NCI-H460 (cell line): ENCODE measurements at regions not wholly inside any gene's neighbourhood (a gene's known extent, or its start where the extent isn't known, plus 50 kb on each side); places are given as distances from the start of the nearest gene placed in this dataset.

Experiments used
- DNase-seq: peaks from one replicate; pipeline ENCODE4 v3.0.0-alpha.2; 2016; ENCODE audit warnings: low read depth; ENCODE audit errors: extremely low read depth

GRCh38 chr13:63586467-63586866, 2170.8 kb upstream of the PCDH20 start:
- no peak for DNase-seq

DNA sequence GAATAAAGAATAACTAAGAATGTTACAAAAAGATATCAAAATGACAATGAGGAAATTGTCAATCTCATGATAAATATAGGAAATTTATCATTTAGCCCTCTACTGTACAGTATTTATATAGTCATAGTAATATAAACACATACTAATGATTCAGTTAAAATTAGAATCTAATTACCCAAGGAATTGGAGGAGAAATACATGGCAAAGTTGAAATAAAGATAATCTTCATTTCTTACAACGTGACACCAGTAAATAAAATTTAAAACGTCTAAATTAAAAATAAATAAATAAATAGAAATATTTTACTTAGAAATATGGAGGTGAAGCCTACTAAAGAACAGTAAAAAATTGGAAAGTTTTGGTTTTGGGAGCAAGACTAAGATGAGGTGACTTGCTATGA, 2163.1 kb upstream of the PCDH20 start:
- DNase-seq, result no peak

- no peak for DNase-seq
Measured at GRCh38 chr13:63567031-63567430, 2151.4 kb upstream of the PCDH20 start.

DNA sequence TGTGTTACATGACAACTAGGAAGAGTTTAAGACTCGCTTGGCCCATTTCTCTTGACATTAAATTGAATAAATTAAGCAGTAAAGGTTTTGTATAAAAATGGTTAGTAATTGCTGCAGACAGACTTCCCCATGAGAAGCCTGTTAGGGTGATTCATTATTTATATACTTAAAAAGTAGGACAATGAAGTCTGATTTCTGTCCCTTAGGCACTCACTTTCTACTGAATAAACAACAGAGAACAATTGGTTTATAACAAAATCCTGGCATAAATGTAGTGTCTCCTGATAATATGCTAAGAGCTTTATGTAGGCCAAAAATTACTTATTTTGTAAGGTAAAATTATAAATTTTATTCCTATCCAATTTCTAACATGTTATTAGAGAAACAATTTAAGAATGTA, 2138.5 kb upstream of the PCDH20 start:
- DNase-seq, result no peak

- no peak for DNase-seq
Measured at GRCh38 chr13:63551731-63552130, 2136.1 kb upstream of the PCDH20 start.

- no peak for DNase-seq
Measured at GRCh38 chr13:63546524-63546923, 2130.9 kb upstream of the PCDH20 start.

DNA sequence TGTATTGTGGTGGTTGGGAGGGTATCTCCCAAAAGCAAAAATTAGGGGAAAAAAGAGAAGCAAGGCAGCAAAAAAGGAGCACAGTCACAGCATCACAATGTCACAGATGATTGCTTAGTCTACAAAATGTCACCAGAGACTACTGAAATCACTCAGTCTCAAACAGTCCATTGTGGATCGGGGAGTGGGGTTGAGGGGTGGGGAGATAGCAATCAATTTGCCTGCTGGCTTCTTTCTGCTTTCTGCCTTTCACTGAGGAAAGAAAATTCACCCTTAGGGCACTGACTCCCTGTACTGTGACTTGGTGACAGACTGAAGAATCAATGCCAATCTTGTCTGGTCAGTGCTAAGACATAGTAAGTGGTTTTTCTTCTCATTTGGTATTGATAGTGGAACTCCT, 2127.1 kb upstream of the PCDH20 start:
- DNase-seq, result no peak

- DNase-seq, result no peak
Measured at GRCh38 chr13:63541336-63541735, 2125.7 kb upstream of the PCDH20 start.

- no peak for DNase-seq
Measured at GRCh38 chr13:63540061-63540460, 2124.4 kb upstream of the PCDH20 start.

GRCh38 chr13:63517371-63517770, 2101.7 kb upstream of the PCDH20 start:
- DNase-seq, result no peak

DNA sequence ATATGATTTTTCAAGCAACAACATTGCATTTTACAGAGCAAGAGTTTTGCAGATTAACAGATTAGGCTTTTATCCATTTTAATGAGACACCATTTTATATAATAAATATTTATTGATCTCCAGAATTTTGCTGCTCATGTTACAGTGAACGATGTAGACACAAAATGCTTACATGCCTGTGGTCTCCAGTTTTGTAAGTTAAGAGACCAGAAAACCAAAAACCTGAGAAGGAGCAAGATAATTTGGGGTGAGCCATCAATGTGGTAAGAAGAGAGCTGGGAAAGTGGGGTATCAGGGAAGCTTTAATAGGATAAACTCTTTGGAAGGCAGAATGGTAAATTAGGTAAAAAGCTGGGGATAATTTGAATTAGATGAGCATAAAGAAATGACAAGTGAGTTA, 2100.5 kb upstream of the PCDH20 start:
- no peak for DNase-seq

GRCh38 chr13:63514886-63515285, 2099.2 kb upstream of the PCDH20 start:
- no peak for DNase-seq

DNA sequence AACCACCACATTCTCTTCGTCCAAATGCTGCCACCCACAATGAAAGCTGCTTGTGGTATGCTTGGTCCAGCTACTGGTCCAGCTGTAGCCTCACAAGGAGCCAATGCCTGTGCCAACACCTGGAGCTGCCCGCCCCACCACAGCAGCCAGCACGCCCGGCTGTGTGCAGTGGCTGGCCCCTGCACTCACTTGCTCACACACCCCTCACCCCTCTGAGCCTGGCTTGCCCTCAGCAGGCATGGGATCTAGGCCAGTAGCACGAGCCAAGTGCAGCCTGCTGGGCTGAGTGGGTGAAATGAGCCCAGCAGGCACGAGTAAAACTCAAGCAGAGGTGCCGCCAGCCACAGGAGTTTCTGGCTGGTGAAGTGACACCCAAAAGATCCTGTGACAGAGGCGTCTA, 2096.4 kb upstream of the PCDH20 start:
- no peak for DNase-seq

DNA sequence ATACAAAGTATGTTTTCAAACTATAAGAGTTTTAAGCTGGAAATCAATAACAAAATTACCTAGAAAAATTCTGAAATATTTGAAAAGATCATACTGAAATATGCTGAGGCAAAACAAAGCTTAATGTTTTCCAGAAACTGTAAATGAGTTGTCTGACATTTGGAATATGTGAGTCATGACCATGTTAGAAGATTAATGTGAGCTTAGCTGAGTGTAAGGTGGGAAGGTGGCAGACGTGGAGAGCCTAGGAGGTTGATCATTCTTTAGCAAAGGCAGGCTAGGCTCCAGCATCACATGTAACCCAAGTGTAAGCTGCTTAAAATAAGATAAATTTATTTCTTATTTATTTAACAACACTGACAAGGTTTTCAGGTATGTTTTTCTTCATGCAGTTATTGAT, 2086.1 kb upstream of the PCDH20 start:
- no peak for DNase-seq

DNA sequence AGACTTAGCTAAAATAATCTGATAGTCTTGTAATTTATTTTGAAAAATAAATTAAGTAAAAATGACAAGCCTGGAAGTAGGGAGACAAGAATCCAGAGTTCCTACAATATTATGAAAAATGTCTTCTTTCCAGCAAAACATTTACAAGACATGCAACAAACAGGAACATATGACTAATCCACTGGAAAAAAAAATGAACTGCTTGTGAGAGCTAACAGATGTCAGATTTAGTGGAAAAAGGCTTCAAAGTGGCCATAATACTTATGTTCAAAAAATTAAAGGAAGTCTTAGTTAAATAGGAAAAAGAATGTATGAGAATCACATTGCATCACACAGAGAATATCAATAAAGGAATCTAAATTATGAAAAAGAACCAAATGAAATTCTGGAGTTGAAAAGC, 2082.0 kb upstream of the PCDH20 start:
- no peak for DNase-seq

DNA sequence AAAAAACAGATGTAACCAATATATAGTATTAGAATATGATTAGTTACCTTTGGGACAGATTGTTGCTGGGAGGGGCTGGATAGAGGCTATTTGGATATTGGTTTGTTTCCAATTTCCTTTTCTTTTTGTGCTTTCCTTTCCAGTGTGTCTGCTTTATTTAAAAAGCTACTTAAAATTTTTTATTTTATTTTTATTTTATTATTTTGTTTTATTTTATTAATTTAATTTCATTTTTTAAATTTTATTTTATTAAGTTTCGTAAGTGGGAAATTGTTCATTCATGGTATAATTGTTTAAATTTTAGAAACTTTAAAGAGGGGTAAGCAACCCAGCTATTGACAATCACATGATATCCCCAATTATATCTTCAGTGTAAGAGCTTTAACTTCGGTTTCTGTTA, 2077.0 kb upstream of the PCDH20 start:
- no peak for DNase-seq

DNA sequence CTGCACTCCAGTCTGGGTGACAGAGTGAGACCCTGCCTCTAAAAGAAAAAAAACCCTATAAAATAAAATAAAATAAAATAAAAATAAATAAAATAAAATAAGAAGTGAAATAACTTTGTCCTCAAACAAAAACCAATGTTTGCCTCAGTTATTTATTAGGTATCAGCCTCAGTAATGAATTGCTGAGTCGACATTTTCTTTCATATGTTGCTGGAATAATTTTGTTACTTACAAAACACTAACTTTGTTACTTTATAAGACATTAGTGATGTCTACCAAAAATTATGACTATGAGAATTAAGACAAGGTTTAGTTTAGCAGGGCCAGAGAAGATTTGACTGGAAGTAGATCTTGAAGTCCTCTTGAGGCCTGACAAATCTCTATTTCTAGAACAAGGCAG, 2074.5 kb upstream of the PCDH20 start:
- DNase-seq, result no peak

DNA sequence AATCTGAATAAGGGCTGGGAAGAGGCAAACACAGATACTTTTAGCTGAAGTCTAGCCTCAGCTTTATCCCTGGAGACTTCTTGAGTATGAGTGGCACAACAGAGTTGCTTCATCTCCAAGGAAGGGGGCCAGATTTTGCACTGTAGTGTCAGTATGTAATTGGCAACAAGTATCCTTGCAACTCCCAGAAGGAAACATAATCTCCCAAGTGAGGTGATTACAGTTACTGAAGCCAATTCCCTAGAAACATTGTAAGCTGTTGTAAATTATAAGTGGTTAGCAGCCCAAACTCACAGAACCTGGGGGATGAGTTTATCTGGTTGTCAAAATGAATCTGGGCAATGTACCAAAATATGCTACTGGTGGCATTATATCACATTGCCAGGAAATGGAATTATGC, 2065.7 kb upstream of the PCDH20 start:
- peak; percentile 69 for DNase-seq

DNA sequence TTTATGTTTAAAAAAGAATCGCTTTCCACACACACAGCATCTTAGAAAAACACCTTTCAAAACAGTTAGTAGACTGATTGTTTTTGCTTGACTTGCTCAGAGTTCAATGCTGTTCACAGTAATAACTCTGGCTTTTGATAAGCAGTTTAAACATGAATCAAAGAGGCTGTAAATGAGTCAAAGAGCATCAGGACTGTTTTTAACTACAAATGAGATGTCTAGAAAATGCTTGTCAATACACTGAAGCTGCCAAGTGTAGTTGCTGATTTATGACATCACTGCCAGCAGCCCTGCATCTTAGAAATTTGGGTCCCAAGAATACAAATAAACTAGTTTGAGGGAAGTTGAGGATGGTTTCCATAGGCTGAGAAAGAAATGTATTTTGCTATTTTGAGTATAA, 2057.1 kb upstream of the PCDH20 start:
- DNase-seq, result no peak

DNA sequence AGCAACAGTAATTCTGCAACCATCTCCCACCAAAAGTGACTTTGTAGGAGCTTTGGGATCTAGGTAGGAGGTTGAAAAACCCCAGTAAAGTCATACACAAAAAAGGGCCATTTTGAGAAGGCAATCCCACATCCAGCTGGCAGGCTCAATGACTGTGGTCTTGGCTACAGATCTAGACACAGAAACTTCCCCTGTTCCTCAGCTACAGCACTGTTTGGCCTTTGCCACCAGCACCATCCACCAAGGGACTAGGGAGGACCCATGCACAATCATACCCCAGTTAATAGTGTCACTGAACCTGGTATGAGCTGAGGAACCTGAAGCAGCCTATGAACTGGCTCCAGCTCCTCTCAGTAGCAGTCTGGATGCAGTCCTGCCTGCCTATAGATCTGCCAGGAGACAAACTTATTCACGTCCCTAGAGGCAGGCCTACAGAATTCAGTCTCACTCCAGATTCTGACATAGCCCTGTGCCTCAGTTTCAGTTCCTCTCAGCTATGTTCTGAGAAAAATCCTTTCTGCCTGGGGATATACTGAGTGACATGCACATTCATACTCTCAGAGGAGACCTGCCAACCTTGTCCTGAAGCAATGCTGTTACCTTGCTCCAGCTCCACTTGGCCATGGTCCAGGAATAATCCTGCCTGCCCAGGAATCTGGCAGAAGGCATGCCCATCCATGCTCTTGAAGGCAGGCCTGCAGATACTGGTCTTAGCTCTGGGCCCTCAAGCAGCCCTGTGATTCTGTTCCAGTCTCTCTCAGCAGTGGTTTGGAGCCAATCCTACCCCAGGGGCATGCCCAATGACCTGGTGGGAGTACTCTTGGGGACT, 2048.3 kb upstream of the PCDH20 start:
- DNase-seq, result no peak

GRCh38 chr13:63460462-63461090, 2044.9 kb upstream of the PCDH20 start:
- no peak for DNase-seq

DNA sequence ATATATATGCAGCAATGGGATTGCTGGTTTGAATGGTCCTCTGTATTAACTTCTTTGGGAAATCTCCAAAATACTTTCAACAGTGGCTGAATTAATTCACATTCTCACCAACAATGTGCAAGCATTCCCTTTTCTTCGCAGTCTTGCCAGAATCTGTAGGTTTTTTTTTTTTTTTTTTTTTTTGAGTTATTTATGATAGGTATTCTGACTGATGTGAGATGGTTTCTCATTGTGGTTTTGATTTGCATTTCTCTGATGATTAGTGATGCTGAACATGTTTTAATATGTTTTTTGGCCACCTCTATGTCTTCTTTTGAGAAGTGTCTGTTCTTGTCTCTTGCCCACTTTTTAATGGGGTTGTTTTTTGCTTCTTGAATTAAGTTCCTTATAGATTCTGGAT, 2041.5 kb upstream of the PCDH20 start:
- no peak for DNase-seq

DNA sequence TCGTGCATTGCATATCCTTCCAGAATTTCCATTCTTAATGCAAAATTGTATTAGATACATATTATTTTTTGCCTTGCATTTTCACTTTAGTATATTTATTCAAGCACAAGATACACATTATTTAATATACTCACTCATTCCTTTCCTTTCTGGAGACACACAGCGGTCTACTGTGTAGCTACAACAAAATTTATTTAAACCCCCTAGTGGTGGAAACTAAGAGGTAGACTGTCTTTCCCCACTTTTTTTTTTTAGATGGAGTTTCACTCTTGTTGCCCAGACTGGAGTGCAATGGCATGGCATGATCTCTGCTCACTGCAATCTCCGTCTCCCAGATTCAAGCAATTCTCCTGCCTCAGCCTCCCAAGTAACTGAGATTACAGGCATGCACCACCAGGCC, 2040.3 kb upstream of the PCDH20 start:
- DNase-seq, result no peak
